ENCODE measurements at regions not wholly inside any gene's neighbourhood (a gene's known extent, or its start where the extent isn't known, plus 50 kb on each side); places are given as distances from the start of the nearest gene placed in this dataset.
"Not testable (repeated sequence)": the region's sequence is repeated elsewhere in the genome, so short reads cannot be mapped to it uniquely, and the experiment has no call there.

DNA sequence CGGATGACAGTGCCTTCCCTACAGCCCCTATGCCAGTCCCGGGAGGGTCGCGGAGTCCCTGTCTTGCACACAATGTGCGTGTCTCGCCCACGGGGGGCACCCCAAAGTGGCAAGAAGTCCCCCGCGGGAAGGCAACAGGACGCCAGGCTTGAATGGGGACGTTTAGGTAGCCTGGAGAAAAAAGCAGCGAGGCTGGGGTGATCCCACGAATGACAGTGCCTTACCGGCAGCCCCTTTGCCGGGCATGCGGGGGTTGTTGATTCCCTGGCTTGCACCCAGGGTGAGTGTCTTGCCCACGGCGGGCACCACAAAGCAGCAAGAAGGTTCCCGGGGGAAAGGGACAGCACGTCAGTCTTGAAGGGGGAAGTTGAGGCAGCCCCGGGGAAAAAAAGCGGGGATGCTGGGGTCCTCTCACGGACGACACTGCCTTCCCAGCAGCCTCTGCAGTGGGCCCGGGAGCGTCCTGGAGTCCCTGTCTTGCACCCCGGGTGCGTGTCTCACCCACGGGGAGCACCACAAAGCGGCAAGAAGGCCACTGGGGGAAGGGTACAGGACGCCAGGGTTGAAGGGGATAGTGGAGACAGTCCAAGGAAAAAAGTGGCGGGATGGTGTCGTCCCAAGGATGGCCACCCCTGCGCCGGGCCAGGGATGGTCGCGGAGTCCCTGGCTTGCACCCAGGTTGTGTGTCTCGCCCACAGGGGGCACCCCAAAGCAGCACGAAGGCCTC, 156.8 kb upstream of the ALG10B start:
- DNase-seq: no peak

DNA sequence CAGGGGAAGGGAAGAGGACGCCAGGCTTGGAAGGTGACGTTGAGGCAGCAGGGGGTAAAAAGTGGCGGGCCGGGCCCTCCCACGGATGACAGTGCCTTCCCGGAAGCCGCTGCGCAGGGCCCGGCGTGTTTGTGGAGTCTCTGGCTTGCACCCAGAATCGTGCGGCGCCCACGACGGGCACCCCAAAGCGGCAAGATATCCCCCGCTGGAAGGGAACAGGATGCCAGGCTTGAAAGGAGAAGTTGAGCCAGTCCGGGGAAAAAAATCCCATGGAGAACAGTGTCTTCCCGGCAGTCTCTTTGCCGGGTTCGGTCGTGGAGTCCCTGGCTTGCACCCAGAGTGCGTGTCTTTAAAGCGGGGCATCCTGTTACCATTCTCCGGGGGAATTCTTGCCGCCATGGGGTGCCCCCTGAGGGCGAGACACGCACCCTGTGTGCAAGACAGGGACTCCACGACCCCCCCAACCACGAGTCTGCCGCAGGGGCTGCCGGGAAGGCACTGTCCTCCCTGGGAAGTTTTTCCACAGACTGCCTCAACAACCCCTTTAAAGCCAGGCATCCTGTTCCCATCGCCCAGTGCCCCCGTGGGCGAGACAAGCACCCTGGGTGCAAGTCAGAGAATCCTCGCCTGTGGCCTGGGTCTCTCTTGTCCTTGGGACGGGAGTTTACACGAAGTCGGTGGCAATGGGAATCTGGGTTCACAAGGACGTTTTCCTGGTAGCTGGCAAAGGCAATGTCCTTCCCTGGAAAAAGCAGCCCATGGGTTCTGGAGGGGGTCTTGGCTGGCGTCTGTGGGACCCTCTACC, 156.1 kb upstream of the ALG10B start:
- DNase-seq: no peak

DNA sequence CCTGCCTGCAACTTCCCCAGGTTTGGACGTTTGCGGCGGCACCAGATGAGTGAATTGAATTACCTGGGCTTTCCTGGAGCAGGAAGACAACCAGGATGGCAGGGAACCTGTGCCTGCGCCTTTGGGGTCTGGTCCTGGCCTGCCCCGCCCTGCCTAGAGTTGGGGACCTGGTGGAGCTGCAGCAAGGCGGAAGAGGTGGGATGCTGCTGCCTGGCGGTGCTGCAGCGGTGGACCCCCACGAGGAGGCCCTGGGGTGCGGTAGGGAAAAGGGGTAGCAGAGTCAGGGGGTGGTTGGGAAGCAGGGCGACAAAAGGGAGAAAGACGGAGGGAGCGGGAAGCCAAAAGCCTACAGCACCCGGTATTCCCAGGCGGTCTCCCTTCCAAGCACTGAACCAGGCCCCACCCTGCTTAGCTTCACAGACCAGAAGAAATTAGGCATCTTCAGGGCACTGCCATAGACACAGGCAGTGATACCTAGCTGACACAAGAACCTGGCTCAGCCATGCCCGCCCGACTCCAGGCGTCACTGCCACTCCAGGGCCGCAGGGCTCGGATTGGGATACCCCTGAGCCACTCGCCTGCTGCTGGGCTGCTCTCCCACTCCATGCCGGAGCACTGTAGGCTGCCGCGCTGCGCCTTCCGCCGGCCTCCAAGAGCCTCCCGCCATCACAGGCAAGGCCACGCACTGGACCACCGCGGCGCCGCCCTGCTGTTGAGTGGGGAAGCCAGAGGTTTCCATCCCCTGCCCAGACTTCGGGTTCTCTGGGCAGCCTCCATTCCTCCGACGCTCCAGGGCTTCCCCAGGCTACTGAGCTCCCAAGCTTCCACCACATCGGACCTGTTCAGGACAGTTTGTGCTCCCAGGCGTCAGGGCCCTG, 155.2 kb upstream of the ALG10B start:
- DNase-seq: no peak

GRCh38 chr12:38162013-38162412, 154.6 kb upstream of the ALG10B start:
- DNase-seq: no peak

GRCh38 chr12:38162708-38163441, 153.7 kb upstream of the ALG10B start:
- DNase-seq: no peak

DNA sequence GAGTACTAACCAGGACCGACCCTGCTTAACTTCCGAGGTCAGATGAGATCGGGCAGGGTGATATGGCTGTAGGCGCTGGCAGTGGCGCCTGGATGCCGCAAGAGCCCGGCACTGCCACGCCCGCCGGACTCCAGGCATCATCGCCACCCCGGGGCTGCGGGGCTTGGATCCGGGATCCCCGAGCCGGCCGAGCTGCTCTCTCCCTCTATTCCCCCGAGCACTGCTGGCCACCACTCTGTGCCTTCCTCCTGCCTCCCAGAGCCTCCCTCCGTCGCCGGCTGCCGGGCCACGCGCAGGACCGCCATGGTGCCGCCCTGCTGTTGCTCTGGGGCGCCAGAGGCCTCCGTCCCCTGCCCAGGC, 153.2 kb upstream of the ALG10B start:
- DNase-seq: no peak

- no peak for DNase-seq
Measured at GRCh38 chr12:38166225-38166624, 150.3 kb upstream of the ALG10B start.

GRCh38 chr12:38175538-38175937, 141.0 kb upstream of the ALG10B start:
- DNase-seq: no peak

- not testable (repeated sequence) for DNase-seq
Measured at GRCh38 chr12:38183617-38184016, 133.0 kb upstream of the ALG10B start.

DNA sequence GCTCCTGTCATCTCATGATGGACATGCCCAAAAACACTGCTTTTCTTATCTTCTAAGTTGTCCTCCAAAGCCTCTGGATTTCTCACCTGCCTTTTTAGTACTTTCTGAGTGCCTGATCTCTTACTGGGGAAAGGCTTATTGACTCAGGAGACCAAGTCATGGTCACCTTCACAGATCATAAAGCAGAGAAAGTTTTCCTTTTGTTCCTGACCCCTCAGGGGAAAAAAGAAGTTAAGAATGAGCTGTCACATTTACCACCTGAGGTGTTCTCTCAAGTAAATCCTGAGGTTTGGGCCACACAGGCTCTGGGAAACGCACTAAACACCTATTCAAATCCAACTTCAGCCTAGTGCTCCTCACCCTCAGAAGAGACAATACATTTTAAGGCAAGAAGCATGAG, 119.3 kb upstream of the ALG10B start:
- not testable (repeated sequence) for DNase-seq

DNA sequence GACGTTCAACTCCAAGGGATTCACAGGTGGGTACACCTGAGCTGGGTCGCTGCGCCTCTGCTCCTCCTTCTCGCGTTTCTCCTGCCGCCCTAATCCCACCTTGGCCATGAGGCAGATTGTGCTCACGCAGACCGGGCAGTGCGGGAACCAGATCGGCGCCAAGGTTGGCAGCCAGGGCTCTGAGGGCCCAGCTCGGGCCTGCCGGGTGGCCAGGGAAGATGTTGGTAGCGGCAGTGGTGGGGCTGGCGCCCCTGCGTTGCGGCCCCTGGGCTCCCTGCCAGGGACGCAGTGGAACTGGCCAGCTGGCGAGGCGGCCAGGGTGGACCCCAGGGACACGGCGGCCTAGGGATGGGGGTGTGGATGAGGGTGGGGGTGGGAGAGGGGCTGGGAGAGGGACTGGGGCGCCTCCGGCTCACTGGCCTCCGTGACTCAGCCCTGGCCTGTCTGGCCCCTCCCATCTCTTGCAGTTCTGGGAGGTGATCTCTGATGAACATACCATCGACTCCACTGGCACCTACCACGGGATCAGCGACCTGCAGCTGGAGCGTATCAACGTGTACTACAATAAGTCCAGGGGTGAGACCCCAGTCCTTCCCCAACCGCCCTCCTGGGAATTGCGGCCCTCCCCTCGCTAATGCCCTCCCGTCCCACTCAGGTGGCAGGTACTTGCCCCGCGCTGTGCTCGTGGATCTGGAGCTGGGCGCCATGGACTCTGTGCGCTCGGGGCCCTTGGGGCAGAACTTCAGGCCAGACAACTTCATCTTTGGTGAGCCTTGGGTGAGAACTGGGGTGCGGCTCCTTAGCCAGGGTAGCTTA, 114.9 kb upstream of the ALG10B start:
- DNase-seq: no peak

DNA sequence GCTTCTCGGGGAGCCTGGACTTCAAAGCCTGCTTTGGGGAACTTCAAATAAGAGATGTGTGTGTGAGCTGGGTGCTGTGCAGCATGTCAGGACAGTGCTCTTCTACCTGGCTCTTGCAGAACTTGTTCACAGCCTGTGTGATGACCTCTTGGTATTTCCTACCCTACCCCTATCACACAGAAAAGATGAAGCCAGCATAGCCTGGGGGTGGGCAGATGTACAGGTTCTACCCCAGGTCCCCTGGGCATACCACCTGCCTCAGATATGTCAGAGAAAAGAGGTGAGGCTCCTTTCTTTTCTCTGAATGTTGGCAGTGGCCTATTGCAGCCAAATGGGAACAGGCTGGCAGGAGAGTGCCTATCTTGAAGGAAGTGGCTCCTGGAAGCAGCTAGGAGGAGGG, 111.7 kb upstream of the ALG10B start:
- no peak for DNase-seq

- DNase-seq: no peak
Measured at GRCh38 chr12:38222011-38222410, 94.6 kb upstream of the ALG10B start.

- DNase-seq: not testable (repeated sequence)
Measured at GRCh38 chr12:38238328-38238727, 78.2 kb upstream of the ALG10B start.

DNA sequence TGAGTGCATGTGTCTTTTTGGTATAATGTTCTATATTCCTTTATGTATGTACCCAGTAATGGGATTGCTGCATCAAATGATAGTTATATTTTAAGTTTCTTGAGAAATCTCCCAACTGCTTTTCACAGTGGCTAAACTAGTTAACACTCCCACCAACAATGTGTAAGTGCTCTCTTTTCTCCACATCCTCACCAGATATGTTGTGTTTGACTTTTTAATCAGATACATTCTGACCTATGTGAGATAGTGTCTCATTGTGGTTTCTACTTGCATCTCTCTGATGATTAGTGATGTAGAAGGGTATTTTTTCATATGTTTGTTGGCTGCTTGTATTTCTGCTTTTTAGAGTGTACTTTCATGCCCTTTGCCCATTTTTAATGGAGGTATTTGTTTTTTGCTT, 62.8 kb upstream of the ALG10B start:
- DNase-seq: no peak

- no peak for DNase-seq
Measured at GRCh38 chr12:38258411-38258810, 58.2 kb upstream of the ALG10B start.

Measured in inflammatory macrophage treated with lipopolysaccharide for 1 hour (primary cell).